Stomach (tissue), 8 donors: ENCODE measurements at regions not wholly inside any gene's neighbourhood (a gene's known extent, or its start where the extent isn't known, plus 50 kb on each side); places are given as distances from the start of the nearest gene placed in this dataset.

Experiments
- DNase-seq, 2 donors: peaks; one replicate each; pipeline versions ENCODE4 v3.0.0 to v3.0.0-alpha.2; 2013 to 2019
- H3K27ac ChIP-seq, 5 donors: fragments of 200-600 bp in 4 of 5; sonication (generic) in 4 of 5; one replicate each; pipeline ENCODE4 v1.5.1; 2013 to 2019; ENCODE audit warnings: mild to moderate bottlenecking in 1 of 5, moderate library complexity in 1 of 5
- H3K27me3 ChIP-seq, 3 donors: fragments of 200-600 bp; sonication (generic); one replicate each; pipeline ENCODE4 v1.5.1; 2017 to 2019; ENCODE audit warnings: mixed run types in 1 of 3
- H3K36me3 ChIP-seq, 4 donors: fragments of 200-600 bp; sonication (generic); 1 replicate in 3 of 4; 2 replicates in 1 of 4; pipeline ENCODE4 v1.5.1; 2016 to 2019
- H3K4me1 ChIP-seq, 4 donors: fragments of 200-600 bp; sonication (generic); one replicate each; pipeline ENCODE4 v1.5.1; 2016 to 2019
- H3K4me3 ChIP-seq, 4 donors: fragments of 200-600 bp; sonication (generic) in 3 of 4; one replicate each; pipeline ENCODE4 v1.5.1; 2016 to 2019; ENCODE audit warnings: mild to moderate bottlenecking in 1 of 4
- H3K9me3 ChIP-seq, 4 donors: fragments of 200-600 bp; sonication (generic); one replicate each; pipeline ENCODE4 v1.5.1; 2016 to 2019
- CTCF ChIP-seq, 7 experiments: fragments of 450-650 bp in 4 of 7; fragments of 200-600 bp in 3 of 7; sonication (generic) in 3 of 7; IDR thresholded peaks; one replicate each; pipeline ENCODE4 v1.5.1; 2016 to 2019; ENCODE audit warnings: antibody characterized with exemption in 7 of 7, control low read depth in 2 of 7, mild to moderate bottlenecking in 1 of 7
- EP300 ChIP-seq: sonication (generic); formaldehyde crosslinking; IDR thresholded peaks from one replicate; pipeline ENCODE4 v1.6.1; 2017; ENCODE audit warnings: antibody characterized with exemption
- POLR2A ChIP-seq, 4 donors: fragments of 450-650 bp; IDR thresholded peaks; one replicate each; pipeline ENCODE4 v1.6.1; 2016; ENCODE audit warnings: antibody characterized with exemption in 4 of 4, control low read depth in 2 of 4, mild to moderate bottlenecking in 1 of 4, moderate library complexity in 1 of 4
- POLR2AphosphoS5 ChIP-seq, 3 donors: sonication (generic); formaldehyde crosslinking; IDR thresholded peaks; one replicate each; pipeline ENCODE4 v1.6.1; 2016; ENCODE audit warnings: antibody characterized with exemption in 3 of 3
- WGBS, 5 donors: extraction: QIAGEN DNeasy Blood & Tissue Kit in 3 of 5; methylation state at CpG; one replicate each; pipeline versions ENCODE4 v1.1.5 to v1.1.7; 2013 to 2018; 5-methylcytosine and 5-hydroxymethylcytosine counted together
- intact Hi-C: fragments of 100-400 bp; cut with DNase I; formaldehyde crosslinking; loops from one replicate; pipeline ENCODE4 v1.15.1; 2023; ENCODE audit warnings: low total_unique reads
- donor health status: healthy with polysubstance abuse.
- donor health status: Bipolar disorder and iron deficiency.
- donor health status: healthy.

DNA sequence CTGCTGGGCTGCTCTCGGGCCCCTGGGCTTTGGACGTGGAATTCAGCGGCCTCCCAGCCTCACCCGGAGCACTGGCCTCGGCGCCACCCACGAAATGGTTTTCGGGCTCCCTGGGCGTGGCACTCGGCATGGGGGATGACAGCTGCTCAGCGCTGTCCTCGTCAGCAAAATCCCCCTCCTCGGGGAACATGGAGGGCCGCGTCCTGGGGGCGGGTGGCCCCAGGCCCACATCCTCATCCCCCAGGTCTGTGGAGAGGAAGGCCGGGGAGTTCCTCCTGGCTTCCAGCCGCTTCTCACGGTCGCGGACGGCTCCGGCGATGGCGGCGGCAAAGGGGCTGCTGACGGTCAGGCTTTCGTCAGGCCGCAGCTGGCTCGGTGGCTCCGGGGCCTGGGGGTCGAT, 88.4 kb downstream of the CTTN start:
- no peak for TF ChIP-seq POLR2AphosphoS5 (IDR thresholded peaks at IDR 0.05)
- Histone ChIP-seq H3K9me3 (peaks cover 6 to 18% (median 14%) of the 10 kb centered on the region in 4 donors), H3K4me3 (no peak overlapping the region), H3K4me1 (peaks cover 5 to 11% (median 10%) of the 10 kb centered on the region in 4 donors), H3K27me3 (no peaks in the 10 kb centered on the region), H3K27ac (no peak overlapping the region), H3K36me3 (peaks cover 0 to 44% (median 29%) of the 10 kb centered on the region in 4 donors)
- DNase-seq: no peak
- 94 to 98% (median 96%) methylated on average over 27 to 32 of the region's 32 CpGs for WGBS, 5 donors
- intact Hi-C loops: no loop called here

- DNase-seq: no peak
- Histone ChIP-seq H3K4me1 (peaks cover 5 to 10% (median 7%) of the 10 kb centered on the region in 4 donors), H3K9me3 (peaks cover 6 to 22% (median 18%) of the 10 kb centered on the region in 4 donors), H3K27ac (no peak overlapping the region), H3K36me3 (peaks cover 0 to 48% (median 33%) of the 10 kb centered on the region in 4 donors), H3K4me3 (no peak overlapping the region), H3K27me3 (no peaks in the 10 kb centered on the region)
- intact Hi-C loops: no loop called here
- WGBS, 5 donors: 93 to 94% (median 94%) methylated on average over 25 of the region's 25 CpGs
- TF ChIP-seq POLR2A (IDR thresholded peaks at IDR 0.05): no peak
- TF ChIP-seq CTCF (IDR thresholded peaks at IDR 0.05): no peak
- no peak for TF ChIP-seq EP300
- no peak for TF ChIP-seq POLR2AphosphoS5 (IDR thresholded peaks at IDR 0.05)
These were observed 88.8 kb downstream of the CTTN start for GRCh38 chr11:70487160-70487559.

DNA sequence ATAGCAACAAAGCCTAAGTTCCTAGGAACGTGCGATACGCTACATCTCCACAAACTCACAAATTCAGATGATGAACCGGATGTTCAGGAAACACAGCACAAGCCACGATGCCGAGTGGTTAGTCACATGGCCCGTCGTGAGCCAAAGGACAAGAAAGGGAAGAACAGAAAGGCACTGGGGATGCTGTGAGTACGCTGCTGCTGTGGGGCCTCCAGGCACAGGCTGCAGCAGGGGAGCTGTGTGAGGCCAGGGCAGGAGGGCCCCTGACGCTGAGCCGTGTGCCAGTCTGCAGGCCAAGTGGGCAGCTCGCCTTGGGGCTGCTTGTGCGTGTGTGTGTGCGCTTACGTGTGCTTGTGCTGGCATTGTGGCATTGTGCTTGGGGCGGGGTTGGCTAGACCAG, 89.4 kb downstream of the CTTN start:
- Histone ChIP-seq H3K27ac (no peak overlapping the region), H3K4me1 (peaks cover under 1 to 4% (median 2%) of the 10 kb centered on the region in 4 donors), H3K27me3 (no peaks in the 10 kb centered on the region), H3K4me3 (no peak overlapping the region), H3K36me3 (peaks cover 0 to 49% (median 35%) of the 10 kb centered on the region in 4 donors), H3K9me3 (peaks cover 6 to 25% (median 20%) of the 10 kb centered on the region in 4 donors)
- no peak for DNase-seq
- TF ChIP-seq EP300: no peak
- TF ChIP-seq POLR2A (IDR thresholded peaks at IDR 0.05): no peak
- no peak for TF ChIP-seq CTCF (IDR thresholded peaks at IDR 0.05)
- no peak for TF ChIP-seq POLR2AphosphoS5 (IDR thresholded peaks at IDR 0.05)
- intact Hi-C loops: no loop called here
- 79 to 88% (median 84%) methylated on average over 16 of the region's 16 CpGs for WGBS, 5 donors

DNA sequence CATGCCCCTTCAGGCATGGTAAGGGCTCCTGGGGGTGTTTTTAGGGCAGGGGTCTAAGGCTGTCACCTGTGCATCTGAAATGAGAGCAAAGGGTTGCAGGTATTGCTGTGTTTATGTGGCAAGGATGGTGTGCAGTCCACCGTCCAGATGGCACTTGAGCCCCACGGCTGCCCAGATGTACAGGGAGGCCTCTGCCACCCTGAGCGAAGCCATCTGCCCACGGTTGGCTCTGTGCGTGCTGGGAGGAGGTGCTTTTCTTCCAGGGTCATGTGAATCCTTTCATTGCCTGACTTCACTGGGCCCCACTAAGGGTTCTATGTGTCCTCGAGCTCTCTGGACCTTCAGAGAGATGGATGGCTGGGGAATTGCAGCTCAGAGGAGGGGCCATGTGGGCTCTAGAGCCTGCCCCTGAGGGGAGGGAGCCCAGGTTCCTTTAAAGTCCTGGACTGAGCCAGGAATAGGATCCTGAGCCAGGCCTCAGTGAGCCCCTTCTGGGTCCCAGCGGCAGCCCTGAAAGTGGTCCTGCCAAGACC, 89.9 kb downstream of the CTTN start:
- H3K4me3 ChIP-seq: no peak overlapping the region
- H3K27me3 ChIP-seq: no peaks in the 10 kb centered on the region
- H3K4me1 ChIP-seq: no peaks in the 10 kb centered on the region
- H3K36me3 ChIP-seq: peaks cover 0 to 49% (median 35%) of the 10 kb centered on the region in 4 donors
- DNase-seq: no peak
- peaks cover 6 to 25% (median 20%) of the 10 kb centered on the region in 4 donors for H3K9me3 ChIP-seq
- intact Hi-C loops: no loop called here
- TF ChIP-seq CTCF (IDR thresholded peaks at IDR 0.05) (no peak), EP300 (no peak), POLR2AphosphoS5 (IDR thresholded peaks at IDR 0.05) (no peak), POLR2A (IDR thresholded peaks at IDR 0.05) (no peak)
- WGBS, 5 donors: 78 to 91% (median 87%) methylated on average over 2 to 7 of the region's 7 CpGs
- no peak overlapping the region for H3K27ac ChIP-seq

DNA sequence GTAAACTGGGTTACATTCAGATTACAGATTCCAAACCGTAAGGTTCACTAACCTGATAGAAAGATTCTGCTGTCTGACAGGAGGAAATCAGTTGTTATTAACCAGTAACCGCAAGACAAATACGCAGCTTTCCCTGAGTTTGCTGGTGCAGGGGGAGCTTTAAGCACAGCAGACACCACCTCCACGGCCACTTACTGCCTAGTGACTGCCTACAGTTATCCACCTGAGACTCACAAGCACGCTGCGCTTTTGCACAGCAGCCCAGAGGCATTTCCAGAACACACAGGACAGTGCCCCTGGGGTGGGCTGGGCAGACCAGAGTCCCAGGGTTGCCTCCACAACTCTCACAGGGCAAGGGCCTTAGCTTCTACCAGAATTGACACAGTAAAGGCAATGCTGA, 90.9 kb downstream of the CTTN start:
- intact Hi-C loops: no loop called here
- peaks cover 0 to 49% (median 35%) of the 10 kb centered on the region in 4 donors for H3K36me3 ChIP-seq
- no peak for DNase-seq
- TF ChIP-seq POLR2AphosphoS5 (IDR thresholded peaks at IDR 0.05) (no peak), EP300 (no peak), POLR2A (IDR thresholded peaks at IDR 0.05) (no peak), CTCF (IDR thresholded peaks at IDR 0.05) (no peak)
- no peak overlapping the region for H3K27ac ChIP-seq
- no peaks in the 10 kb centered on the region for H3K27me3 ChIP-seq
- H3K9me3 ChIP-seq: peaks cover 6 to 25% (median 20%) of the 10 kb centered on the region in 4 donors
- H3K4me1 ChIP-seq: no peaks in the 10 kb centered on the region
- WGBS, 5 donors: 86 to 92% (median 87%) methylated on average over 4 to 6 of the region's 6 CpGs
- no peak overlapping the region for H3K4me3 ChIP-seq
